Stimulated activated naive CD8-positive, alpha-beta T cell treated with anti-CD3 and anti-CD28 coated beads, Interleukin-15, amount 100 ng/mL, for 72 hours (primary cell): ENCODE measurements at regions not wholly inside any gene's neighbourhood (a gene's known extent, or its start where the extent isn't known, plus 50 kb on each side); places are given as distances from the start of the nearest gene placed in this dataset.

Experiments used
- ATAC-seq: fragments of 150-1000 bp; cut with Tn5 transposase; 2 replicates; pipeline ENCODE4 v1.10.0; 2021; ENCODE audit warnings: mild to moderate bottlenecking, moderate library complexity
- DNase-seq, 2 donors: peaks; one replicate each; pipeline ENCODE4 v3.0.0; 2021 to 2022
- H3K27ac Mint-ChIP-seq, 2 donors: one replicate each; pipeline ENCODE4 v1.8.0; 2022; ENCODE audit warnings: mild to moderate bottlenecking in 2 of 2, mixed read lengths in 2 of 2, moderate library complexity in 2 of 2
- H3K27me3 Mint-ChIP-seq: one replicate; pipeline ENCODE4 v1.8.0; 2022; ENCODE audit warnings: mixed read lengths
- H3K4me1 Mint-ChIP-seq: one replicate; pipeline ENCODE4 v1.8.0; 2022; ENCODE audit warnings: mild to moderate bottlenecking, mixed read lengths
- H3K4me3 Mint-ChIP-seq, 2 donors: one replicate each; pipeline ENCODE4 v1.8.0; 2022; ENCODE audit warnings: mild to moderate bottlenecking in 2 of 2, mixed read lengths in 2 of 2, moderate library complexity in 1 of 2
- H3K9me3 Mint-ChIP-seq, 2 donors: one replicate each; pipeline ENCODE4 v1.8.0; 2022; ENCODE audit warnings: mixed read lengths in 2 of 2

GRCh38 chr17:11109106-11109505, 131.9 kb upstream of the SHISA6 start:
- Mint-ChIP-seq H3K9me3 (peaks cover 0 to 4% of the 10 kb centered on the region in 2 donors), H3K4me1 (no peaks in the 10 kb centered on the region), H3K27ac (no peak overlapping the region), H3K27me3 (no peaks in the 10 kb centered on the region), H3K4me3 (no peak overlapping the region)
- ATAC-seq = no peak
- DNase-seq = no peak

- no peak overlapping the region for H3K27ac Mint-ChIP-seq
- H3K27me3 Mint-ChIP-seq = no peaks in the 10 kb centered on the region
- ATAC-seq = no peak
- DNase-seq = no peak
- no peaks in the 10 kb centered on the region for H3K4me1 Mint-ChIP-seq
- no peak overlapping the region for H3K4me3 Mint-ChIP-seq
- H3K9me3 Mint-ChIP-seq = peaks cover 0 to 9% of the 10 kb centered on the region in 2 donors
These were observed 135.9 kb upstream of the SHISA6 start for GRCh38 chr17:11105141-11105540.

- Mint-ChIP-seq H3K27ac (no peak overlapping the region), H3K9me3 (peaks cover 4 to 7% of the 10 kb centered on the region in 2 donors), H3K27me3 (no peaks in the 10 kb centered on the region), H3K4me1 (no peaks in the 10 kb centered on the region), H3K4me3 (no peak overlapping the region)
- DNase-seq = no peak
- ATAC-seq = no peak
These were observed 143.9 kb upstream of the SHISA6 start for GRCh38 chr17:11097121-11097520.

- no peaks in the 10 kb centered on the region for H3K27me3 Mint-ChIP-seq
- no peak overlapping the region for H3K27ac Mint-ChIP-seq
- H3K4me1 Mint-ChIP-seq = no peaks in the 10 kb centered on the region
- H3K9me3 Mint-ChIP-seq = peaks cover 0 to 7% of the 10 kb centered on the region in 2 donors
- ATAC-seq (no peak), DNase-seq (no peak)
- no peak overlapping the region for H3K4me3 Mint-ChIP-seq
These were observed 146.7 kb upstream of the SHISA6 start for GRCh38 chr17:11094331-11094730.

GRCh38 chr17:11086646-11087340, 154.2 kb upstream of the SHISA6 start:
- no peak overlapping the region for H3K27ac Mint-ChIP-seq
- H3K9me3 Mint-ChIP-seq = no peaks in the 10 kb centered on the region
- H3K4me1 Mint-ChIP-seq = no peaks in the 10 kb centered on the region
- H3K4me3 Mint-ChIP-seq = no peak overlapping the region
- DNase-seq (no peak), ATAC-seq (no peak)
- peaks cover 2% of the 10 kb centered on the region for H3K27me3 Mint-ChIP-seq

GRCh38 chr17:11082559-11082958, 158.5 kb upstream of the SHISA6 start:
- H3K27me3 Mint-ChIP-seq = peaks cover 8% of the 10 kb centered on the region
- H3K9me3 Mint-ChIP-seq = no peaks in the 10 kb centered on the region
- DNase-seq (no peak), ATAC-seq (no peak)
- H3K27ac Mint-ChIP-seq = no peak overlapping the region
- H3K4me1 Mint-ChIP-seq = no peaks in the 10 kb centered on the region
- no peak overlapping the region for H3K4me3 Mint-ChIP-seq

- Mint-ChIP-seq H3K4me3 (no peak overlapping the region), H3K27me3 (peaks cover 8% of the 10 kb centered on the region), H3K9me3 (no peaks in the 10 kb centered on the region), H3K27ac (peak overlapping the region in 1 of 2 donors; percentile 40), H3K4me1 (no peaks in the 10 kb centered on the region)
- ATAC-seq (no peak), DNase-seq (no peak)
These were observed 159.7 kb upstream of the SHISA6 start for GRCh38 chr17:11081342-11081741.

- DNase-seq (no peak), ATAC-seq (no peak)
- Mint-ChIP-seq H3K4me3 (no peak overlapping the region), H3K27ac (no peak overlapping the region), H3K27me3 (peaks cover 8% of the 10 kb centered on the region), H3K9me3 (peaks cover 5 to 6% of the 10 kb centered on the region in 2 donors), H3K4me1 (no peaks in the 10 kb centered on the region)
These were observed 163.3 kb upstream of the SHISA6 start for GRCh38 chr17:11077673-11078072.

GRCh38 chr17:11074451-11074850, 166.6 kb upstream of the SHISA6 start:
- no peak for ATAC-seq
- Mint-ChIP-seq H3K4me1 (no peaks in the 10 kb centered on the region), H3K27ac (no peak overlapping the region), H3K9me3 (peaks cover 15 to 28% of the 10 kb centered on the region in 2 donors), H3K4me3 (no peak overlapping the region), H3K27me3 (no peaks in the 10 kb centered on the region)
- DNase-seq = no peak

GRCh38 chr17:11056926-11057325, 184.1 kb upstream of the SHISA6 start:
- peaks cover 7 to 8% of the 10 kb centered on the region in 2 donors for H3K9me3 Mint-ChIP-seq
- DNase-seq = no peak
- no peak overlapping the region for H3K4me3 Mint-ChIP-seq
- ATAC-seq = no peak
- no peaks in the 10 kb centered on the region for H3K27me3 Mint-ChIP-seq
- H3K27ac Mint-ChIP-seq = no peak overlapping the region
- no peaks in the 10 kb centered on the region for H3K4me1 Mint-ChIP-seq

- Mint-ChIP-seq H3K27ac (no peak overlapping the region), H3K27me3 (no peaks in the 10 kb centered on the region), H3K4me3 (no peak overlapping the region), H3K4me1 (no peaks in the 10 kb centered on the region), H3K9me3 (no peaks in the 10 kb centered on the region)
- ATAC-seq = no peak
- no peak for DNase-seq
These were observed 187.2 kb upstream of the SHISA6 start for GRCh38 chr17:11053846-11054245.

- DNase-seq = no peak
- Mint-ChIP-seq H3K27me3 (no peaks in the 10 kb centered on the region), H3K9me3 (no peaks in the 10 kb centered on the region), H3K4me1 (no peaks in the 10 kb centered on the region), H3K4me3 (no peak overlapping the region), H3K27ac (no peak overlapping the region)
- ATAC-seq = no peak
These were observed 191.5 kb upstream of the SHISA6 start for GRCh38 chr17:11049539-11049938.

- H3K4me3 Mint-ChIP-seq = no peak overlapping the region
- ATAC-seq (no peak), DNase-seq (no peak)
- H3K27me3 Mint-ChIP-seq = no peaks in the 10 kb centered on the region
- H3K27ac Mint-ChIP-seq = no peak overlapping the region
- no peaks in the 10 kb centered on the region for H3K9me3 Mint-ChIP-seq
- no peaks in the 10 kb centered on the region for H3K4me1 Mint-ChIP-seq
These were observed 193.8 kb upstream of the SHISA6 start for GRCh38 chr17:11047228-11047627.

- Mint-ChIP-seq H3K9me3 (peaks cover 0 to 6% of the 10 kb centered on the region in 2 donors), H3K27ac (no peak overlapping the region), H3K4me3 (no peak overlapping the region), H3K27me3 (no peaks in the 10 kb centered on the region), H3K4me1 (no peaks in the 10 kb centered on the region)
- DNase-seq (no peak), ATAC-seq (no peak)
These were observed 201.5 kb upstream of the PIRT start for GRCh38 chr17:11039342-11039741.

- Mint-ChIP-seq H3K4me1 (no peaks in the 10 kb centered on the region), H3K27me3 (no peaks in the 10 kb centered on the region), H3K4me3 (no peak overlapping the region), H3K27ac (no peak overlapping the region), H3K9me3 (peaks cover 5 to 14% of the 10 kb centered on the region in 2 donors)
- ATAC-seq = no peak
- DNase-seq = no peak
These were observed 197.8 kb upstream of the PIRT start for GRCh38 chr17:11035681-11036080.

GRCh38 chr17:11031787-11032186, 193.9 kb upstream of the PIRT start:
- Mint-ChIP-seq H3K4me1 (no peaks in the 10 kb centered on the region), H3K27me3 (no peaks in the 10 kb centered on the region), H3K27ac (no peak overlapping the region), H3K4me3 (no peak overlapping the region), H3K9me3 (peaks cover 5 to 14% of the 10 kb centered on the region in 2 donors)
- DNase-seq (no peak), ATAC-seq (no peak)

- Mint-ChIP-seq H3K9me3 (peaks cover 5 to 14% of the 10 kb centered on the region in 2 donors), H3K27ac (no peak overlapping the region), H3K4me1 (no peaks in the 10 kb centered on the region), H3K27me3 (no peaks in the 10 kb centered on the region), H3K4me3 (no peak overlapping the region)
- DNase-seq (no peak), ATAC-seq (no peak)
These were observed 191.9 kb upstream of the PIRT start for GRCh38 chr17:11029791-11030190.
